HepG2 (cell line): ENCODE measurements at regions not wholly inside any gene's neighbourhood (a gene's known extent, or its start where the extent isn't known, plus 50 kb on each side); places are given as distances from the start of the nearest gene placed in this dataset.

Source experiments
- AGO2 ChIP-seq: fragments of 200-400 bp; formaldehyde crosslinking; optimal IDR thresholded peaks from 2 replicates; pipeline ENCODE3; 2017; ENCODE audit warnings: mild to moderate bottlenecking, low read depth, low read length, moderate library complexity
- ARID2 ChIP-seq: sonication (generic); formaldehyde crosslinking; IDR thresholded peaks from 2 replicates; pipeline ENCODE4 v1.8.1; 2022; ENCODE audit warnings: mild to moderate bottlenecking, missing genetic modification reagents, borderline replicate concordance
- CSRNP2 ChIP-seq: sonication (generic); formaldehyde crosslinking; conservative IDR thresholded peaks from 2 replicates; pipeline ENCODE4 v1.8.0; 2022; ENCODE audit warnings: low read depth, missing genetic modification reagents
- FUBP1 ChIP-seq: sonication (generic); formaldehyde crosslinking; IDR thresholded peaks from 2 replicates; pipeline ENCODE4 v1.5.1; 2020; ENCODE audit warnings: missing genetic modification reagents, mild to moderate bottlenecking, borderline replicate concordance
- GZF1 ChIP-seq: sonication (generic); formaldehyde crosslinking; IDR thresholded peaks from 2 replicates; pipeline ENCODE4 v1.5.1; 2020; ENCODE audit warnings: mild to moderate bottlenecking, missing genetic modification reagents
- IKZF4 ChIP-seq: sonication (generic); formaldehyde crosslinking; IDR thresholded peaks from 2 replicates; pipeline ENCODE4 v1.5.1; 2020; ENCODE audit warnings: borderline replicate concordance, mild to moderate bottlenecking, low read depth, missing genetic modification reagents; ENCODE audit errors: not compliant biosample characterization
- KDM1A ChIP-seq: IDR thresholded peaks from 2 replicates; pipeline ENCODE4 v1.6.1; 2016; ENCODE audit warnings: missing compliant biosample characterization
- KDM2A ChIP-seq: sonication (generic); formaldehyde crosslinking; IDR thresholded peaks from 2 replicates; pipeline ENCODE4 v1.4.0; 2020; ENCODE audit warnings: low read depth, missing genetic modification reagents, borderline replicate concordance
- KLF13 ChIP-seq: sonication (generic); formaldehyde crosslinking; IDR thresholded peaks from 2 replicates; pipeline ENCODE4 v1.4.0; 2020; ENCODE audit warnings: mild to moderate bottlenecking, missing genetic modification reagents
- NFIC ChIP-seq: IDR thresholded peaks from 2 replicates; pipeline ENCODE4 v1.6.1; 2012; ENCODE audit warnings: mild to moderate bottlenecking, low read length, inconsistent platforms
- NKX3-1 ChIP-seq: sonication (generic); formaldehyde crosslinking; IDR thresholded peaks from 2 replicates; pipeline ENCODE4 v1.5.0; 2020; ENCODE audit warnings: missing genetic modification reagents
- PHF5A ChIP-seq: IDR thresholded peaks from one replicate; pipeline ENCODE4 v1.6.1; 2018; ENCODE audit warnings: low read depth, missing genetic modification reagents; ENCODE audit not compliant: unreplicated experiment
- SIX1 ChIP-seq: sonication (generic); formaldehyde crosslinking; IDR thresholded peaks from 2 replicates; pipeline ENCODE4 v1.4.0; 2020; ENCODE audit warnings: missing genetic modification reagents, borderline replicate concordance
- SKI ChIP-seq: fragments of 450-650 bp; IDR thresholded peaks from one replicate; pipeline ENCODE4 v1.6.1; 2018; ENCODE audit warnings: mild to moderate bottlenecking; ENCODE audit not compliant: partially characterized antibody
- SMARCC2 ChIP-seq: fragments of 450-650 bp; IDR thresholded peaks from 2 replicates; pipeline ENCODE4 v1.6.1; 2017; ENCODE audit warnings: antibody characterized with exemption, mild to moderate bottlenecking
- SNRNP70 ChIP-seq: fragments of 200-400 bp; formaldehyde crosslinking; IDR thresholded peaks from 2 replicates; pipeline ENCODE4 v1.6.1; 2017; ENCODE audit warnings: mild to moderate bottlenecking, low read depth, low read length, moderate library complexity
- SOX6 ChIP-seq, 2 experiments: fragments of 450-650 bp in 1 of 2; sonication (generic) in 1 of 2; formaldehyde crosslinking in 1 of 2; IDR thresholded peaks; 2 replicates each; pipeline versions ENCODE4 v1.4.0 to v1.6.1; 2017 to 2020; ENCODE audit warnings: antibody characterized with exemption in 1 of 2, mild to moderate bottlenecking in 1 of 2, missing genetic modification reagents in 1 of 2
- TCF7 ChIP-seq: sonication (generic); IDR thresholded peaks from 2 replicates; pipeline ENCODE4 v1.6.1; 2016; ENCODE audit warnings: antibody characterized with exemption, low read depth
- TSC22D2 ChIP-seq: sonication (generic); formaldehyde crosslinking; IDR thresholded peaks from 2 replicates; pipeline ENCODE4 v1.5.1; 2020; ENCODE audit warnings: missing genetic modification reagents, mild to moderate bottlenecking, borderline replicate concordance
- ZBTB14 ChIP-seq: sonication (generic); formaldehyde crosslinking; IDR thresholded peaks from 2 replicates; pipeline ENCODE4 v1.4.0; 2020; ENCODE audit warnings: missing genetic modification reagents
- ZNF20 ChIP-seq: sonication (generic); formaldehyde crosslinking; IDR thresholded peaks from 2 replicates; pipeline ENCODE4 v1.4.0; 2020; ENCODE audit warnings: mild to moderate bottlenecking, moderate library complexity, missing genetic modification reagents
- ZNF431 ChIP-seq: sonication (generic); formaldehyde crosslinking; IDR thresholded peaks from 2 replicates; pipeline ENCODE4 v1.9.0; 2022; ENCODE audit warnings: missing genetic modification reagents, low read depth, mild to moderate bottlenecking, borderline replicate concordance
- ZNF547 ChIP-seq: sonication (generic); formaldehyde crosslinking; IDR thresholded peaks from 2 replicates; pipeline ENCODE4 v1.5.1; 2020; ENCODE audit warnings: mild to moderate bottlenecking, missing genetic modification reagents
- ZNF770 ChIP-seq: sonication (generic); formaldehyde crosslinking; IDR thresholded peaks from 2 replicates; pipeline ENCODE4 v1.5.0; 2020; ENCODE audit warnings: mild to moderate bottlenecking, missing genetic modification reagents
- ZNF816 ChIP-seq: sonication (generic); formaldehyde crosslinking; IDR thresholded peaks from 2 replicates; pipeline ENCODE4 v1.8.0; 2022; ENCODE audit warnings: missing genetic modification reagents, mild to moderate bottlenecking, borderline replicate concordance
- ZSCAN22 ChIP-seq: sonication (generic); formaldehyde crosslinking; IDR thresholded peaks from 2 replicates; pipeline ENCODE4 v1.4.0; 2020; ENCODE audit warnings: mild to moderate bottlenecking, missing genetic modification reagents

GRCh38 chr20:16119909-16120308 is 453.3 kb downstream of the KIF16B start (continued):
- TF ChIP-seq KDM2A: no peak
- TF ChIP-seq AGO2: no peak
- TF ChIP-seq SIX1 (CRISPR knock-in tag): no peak; the same call in 1 of the 2 replicates
- peak; percentile 62; the same call in 1 of the 2 replicates for TF ChIP-seq NFIC
- no peak for TF ChIP-seq KDM1A (CRISPR knock-in tag)
- no peak for TF ChIP-seq ZNF547 (CRISPR knock-in tag)
- 0 out of 2 replicates have a peak, but pooled peaks have one; percentile 72 for TF ChIP-seq ZNF816 (CRISPR knock-in tag)
- no peak for TF ChIP-seq ZNF431 (CRISPR knock-in tag)
- TF ChIP-seq SOX6 (IDR thresholded peaks at IDR 0.05): no peak
- peak; percentile 57 for TF ChIP-seq SOX6 (CRISPR knock-in tag; IDR thresholded peaks at IDR 0.05)
- no peak for TF ChIP-seq CSRNP2
- no peak for TF ChIP-seq PHF5A (CRISPR knock-in tag)
- TF ChIP-seq SMARCC2: no peak
- peak; percentile 81 for TF ChIP-seq TCF7
- no peak for TF ChIP-seq FUBP1 (CRISPR knock-in tag)
- no peak for TF ChIP-seq ZNF20 (CRISPR knock-in tag)
- TF ChIP-seq ZBTB14 (CRISPR knock-in tag): no peak
- TF ChIP-seq TSC22D2 (CRISPR knock-in tag): no peak
- TF ChIP-seq NKX3-1: no peak
- no peak for TF ChIP-seq ZNF770
- no peak for TF ChIP-seq KLF13 (CRISPR knock-in tag)
- TF ChIP-seq GZF1 (CRISPR knock-in tag): no peak
- no peak for TF ChIP-seq ZSCAN22 (CRISPR knock-in tag)
- no peak for TF ChIP-seq ARID2
- TF ChIP-seq SKI: no peak
- no peak for TF ChIP-seq IKZF4 (CRISPR knock-in tag)
- TF ChIP-seq SNRNP70: no peak
